NOMO-1 (cell line): ENCODE measurements at regions not wholly inside any gene's neighbourhood (a gene's known extent, or its start where the extent isn't known, plus 50 kb on each side); places are given as distances from the start of the nearest gene placed in this dataset.
A peak's percentile ranks its signal among the peaks of the same experiment; 100 is the strongest.

Experiments used
- DNase-seq, 2 experiments: peaks; one replicate each; lab custom pipeline; 2025; ENCODE audit not compliant: unreplicated experiment in 2 of 2; lab: John Stamatoyannopoulos, UW

DNA sequence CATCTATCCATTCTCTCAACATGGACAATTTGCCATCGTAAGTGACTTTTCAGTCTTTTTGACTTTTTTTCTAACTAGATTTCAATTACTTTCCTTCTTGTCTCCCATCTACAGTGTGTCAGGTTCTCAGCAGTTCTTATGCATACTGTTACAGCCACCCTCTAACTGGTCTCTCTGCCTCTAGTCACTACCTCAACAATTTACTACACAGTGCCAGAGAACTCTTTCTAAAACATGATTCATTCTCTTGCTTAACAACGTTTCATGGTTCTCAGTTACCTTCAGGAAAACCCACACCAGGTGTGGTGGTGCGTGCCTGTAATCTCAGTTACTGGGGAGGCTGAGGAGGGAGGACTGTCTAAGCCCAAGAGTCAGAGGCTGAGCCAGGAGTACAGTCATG lies 95.4 kb downstream of the DIPK2A start:
- DNase-seq, result no peak

DNA sequence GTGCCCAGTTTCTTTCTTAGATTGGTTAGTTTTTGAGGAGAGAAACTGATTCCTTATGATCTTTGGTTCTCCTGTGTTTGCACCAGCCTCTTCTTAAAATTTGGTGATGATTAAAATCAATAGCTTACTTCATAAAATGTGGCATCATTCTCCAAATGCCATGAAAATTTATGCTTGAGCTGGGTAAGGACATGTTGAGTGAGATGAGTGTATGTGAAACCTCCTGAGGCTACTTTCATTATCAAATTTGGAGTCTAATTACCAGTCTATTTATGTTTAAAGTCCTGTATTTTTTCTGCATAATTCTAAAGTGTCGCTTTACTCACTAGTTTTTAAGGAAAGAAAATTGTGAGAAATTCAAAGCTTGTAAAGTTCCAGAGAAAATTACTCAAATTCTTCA lies 102.1 kb downstream of the DIPK2A start:
- DNase-seq, result no peak

DNA sequence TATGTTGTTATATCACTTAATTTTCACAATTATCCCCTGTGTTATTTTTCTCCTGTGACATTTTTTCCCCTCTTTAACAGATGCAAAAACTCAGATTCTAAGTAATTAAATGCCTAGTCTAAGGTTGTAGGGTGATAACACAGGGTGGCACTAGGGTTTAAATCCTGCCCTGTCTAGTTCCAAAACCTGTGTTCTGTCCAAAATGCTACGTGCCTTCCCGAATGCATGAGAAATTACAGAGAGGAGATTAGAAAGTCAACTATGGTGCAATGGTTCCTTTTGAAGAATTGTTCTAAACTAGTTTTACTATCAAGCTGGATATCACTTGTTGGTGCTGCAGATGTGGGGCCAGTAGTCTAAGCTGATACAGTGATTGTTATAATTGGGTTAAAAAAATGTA lies 108.0 kb downstream of the DIPK2A start:
- DNase-seq, result no peak

DNA sequence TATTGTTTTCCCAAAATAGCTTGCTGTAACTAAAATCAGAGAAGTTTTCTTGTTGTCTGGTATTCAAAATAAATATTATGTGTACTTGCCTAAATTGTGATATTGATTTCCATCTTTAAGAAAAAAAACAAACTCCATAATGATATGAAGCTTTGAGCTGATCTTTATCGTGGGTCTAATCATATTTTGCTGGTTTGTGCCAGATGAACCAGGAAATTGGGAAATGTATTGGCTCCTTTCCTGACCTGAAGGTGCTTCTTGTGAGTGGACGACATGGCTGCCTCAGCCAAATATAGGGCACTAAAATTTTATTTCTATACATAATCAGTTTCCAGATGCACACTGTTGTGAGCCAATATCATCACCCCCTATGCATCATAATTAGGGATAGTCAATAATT lies 113.3 kb downstream of the DIPK2A start:
- DNase-seq, result no peak

DNA sequence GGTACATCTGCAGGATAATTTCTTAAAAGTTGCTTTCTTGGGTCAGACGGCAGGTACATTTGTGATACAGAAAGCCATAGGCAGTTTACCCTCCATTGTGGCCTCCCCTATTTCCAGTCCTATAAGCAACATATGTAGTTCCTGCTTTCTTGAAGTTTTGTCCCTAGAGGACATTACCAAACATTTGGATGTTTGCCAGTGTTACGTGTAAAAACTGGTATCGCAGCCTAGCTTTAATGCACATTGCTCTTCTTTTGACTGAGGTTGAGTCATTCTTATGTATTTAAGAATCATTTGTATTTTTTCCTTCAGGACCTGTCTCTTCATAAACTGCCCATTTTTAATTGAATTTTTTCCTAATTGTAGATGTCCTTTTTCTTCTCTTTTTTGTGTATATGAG lies 114.3 kb downstream of the DIPK2A start:
- DNase-seq, result peak; percentile 68 to 84

DNA sequence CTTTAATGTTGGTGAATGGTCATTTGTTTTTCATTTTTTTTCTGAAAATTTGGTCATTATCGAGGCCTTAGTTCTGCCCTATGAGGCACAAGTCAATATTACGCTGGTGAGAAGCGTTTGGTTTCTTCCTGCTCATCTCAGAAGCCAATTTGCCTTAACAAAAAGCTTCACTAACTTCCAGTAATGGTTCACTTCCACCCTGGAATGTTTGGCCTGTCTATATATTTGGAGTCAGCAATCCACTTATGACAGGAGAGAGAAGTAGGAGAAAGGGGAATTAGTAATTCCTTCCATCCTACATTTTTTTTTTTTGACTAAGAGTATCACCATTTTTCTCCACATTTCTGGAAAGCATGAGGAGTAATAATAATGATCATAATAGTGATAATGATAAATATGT lies 124.4 kb downstream of the DIPK2A start:
- no peak for DNase-seq

DNA sequence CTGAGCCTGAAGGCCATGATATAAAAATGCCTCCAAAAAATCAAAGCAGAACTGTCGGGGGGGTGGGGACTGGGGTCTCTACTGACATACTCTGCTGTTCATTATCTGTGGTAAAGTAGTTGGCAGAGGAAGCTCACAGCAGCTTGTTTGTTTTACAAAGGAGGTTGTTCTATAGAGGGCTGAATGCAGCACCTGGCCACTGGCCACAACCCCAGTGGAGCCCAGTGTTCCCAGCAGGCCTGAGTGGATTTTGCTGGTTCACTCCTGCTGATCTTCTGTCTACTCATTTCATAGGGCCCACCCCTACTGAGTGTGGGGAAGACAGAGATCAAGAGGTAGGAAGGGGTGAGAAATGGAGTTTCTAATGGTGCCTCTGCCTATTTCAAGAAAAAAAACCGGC lies 125.5 kb downstream of the DIPK2A start:
- no peak for DNase-seq

DNA sequence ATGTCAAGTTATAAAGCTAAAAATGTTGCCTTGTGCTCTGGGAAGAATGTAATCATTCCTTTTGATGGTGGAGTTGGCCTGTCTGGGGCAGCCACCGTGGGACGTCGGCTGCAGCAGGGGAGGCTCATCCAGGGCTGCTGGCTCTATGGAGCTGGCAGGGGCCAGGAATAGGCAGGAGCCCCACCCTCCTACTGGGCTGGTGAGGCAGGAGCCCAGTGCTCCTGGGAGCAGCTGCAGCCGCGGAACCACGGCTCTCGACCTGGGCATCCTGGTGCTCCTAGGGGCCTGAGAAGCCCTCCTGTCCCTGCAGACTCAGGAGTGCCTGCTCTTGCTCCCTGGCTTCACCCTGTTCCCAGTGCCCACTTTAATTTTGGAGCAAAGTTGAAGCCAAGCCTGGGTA lies 127.1 kb downstream of the DIPK2A start:
- no peak for DNase-seq

DNA sequence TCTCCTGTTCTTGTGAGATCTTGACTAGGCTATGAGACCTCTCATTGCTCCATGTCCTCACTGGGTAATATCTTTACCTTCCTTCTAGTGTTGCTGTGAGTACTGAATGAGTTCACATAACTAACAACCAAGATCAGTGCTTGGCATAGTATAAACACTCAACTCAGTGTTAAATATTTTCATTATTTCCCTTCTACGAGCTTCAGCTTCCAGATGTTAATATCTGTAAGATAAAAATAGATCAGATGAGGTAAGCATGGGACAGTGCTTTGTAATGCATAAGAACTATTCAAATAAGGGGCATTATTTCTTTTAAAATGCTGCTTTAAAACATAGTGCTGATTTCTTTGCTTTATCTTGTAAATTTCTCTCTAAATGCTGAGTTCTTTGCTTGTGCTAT lies 130.8 kb downstream of the DIPK2A start:
- no peak for DNase-seq

DNA sequence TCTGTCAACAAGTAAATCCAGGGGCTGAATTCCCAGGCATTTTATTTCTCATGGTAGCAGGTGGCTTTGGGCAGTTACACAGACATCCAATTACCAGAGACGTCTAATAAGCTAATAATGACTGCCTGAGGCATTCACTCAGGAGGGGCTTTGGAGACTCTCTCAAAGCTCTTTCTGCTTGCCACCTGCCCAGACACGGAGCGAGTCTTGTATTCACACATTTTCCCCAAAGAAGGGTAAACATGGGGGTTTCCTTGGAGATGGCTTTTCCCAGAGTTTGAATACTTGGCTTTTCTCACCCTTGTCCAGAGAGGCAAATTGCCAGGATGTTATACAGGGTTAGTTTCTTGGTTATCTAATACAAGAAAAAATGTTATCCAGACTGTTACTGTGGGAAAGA lies 132.6 kb downstream of the DIPK2A start:
- no peak for DNase-seq

DNA sequence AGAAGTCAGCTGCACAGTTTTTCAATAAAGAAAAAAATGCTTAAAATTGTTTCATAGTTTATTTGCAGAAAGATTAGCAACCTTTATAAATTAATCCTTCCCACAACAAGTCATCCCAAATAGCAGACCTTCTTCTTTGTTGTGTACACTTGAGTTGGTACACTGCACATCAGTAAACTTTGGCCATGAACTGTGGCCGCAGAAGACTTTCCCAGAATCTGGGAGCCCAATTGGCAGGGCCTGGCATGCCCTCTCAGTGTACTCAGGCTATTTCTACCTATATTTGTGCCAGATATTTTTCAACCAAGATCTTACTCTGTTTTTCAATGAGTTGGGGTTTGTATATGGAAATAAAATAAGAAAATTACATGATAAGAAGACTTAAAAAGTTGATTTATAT lies 133.1 kb downstream of the DIPK2A start:
- no peak for DNase-seq

DNA sequence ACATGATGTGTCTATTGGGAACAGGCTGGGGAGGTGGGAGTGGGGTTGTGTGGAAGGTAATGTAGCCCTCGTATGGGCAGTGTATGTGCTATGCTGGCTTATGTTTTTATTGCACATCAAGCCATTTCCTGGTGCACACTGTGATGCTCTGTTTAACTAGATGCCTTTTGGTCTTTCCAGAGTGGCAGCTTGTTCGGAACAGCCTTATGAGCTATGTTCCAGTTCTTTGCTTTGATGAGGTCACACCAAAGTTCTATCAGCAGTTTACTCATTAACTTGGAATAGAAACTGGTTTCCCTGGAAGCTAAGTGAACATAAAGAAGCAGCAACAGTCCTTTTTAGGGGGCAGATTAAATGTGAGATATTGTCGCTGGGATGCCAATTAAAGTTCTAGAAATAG lies 133.9 kb downstream of the DIPK2A start:
- DNase-seq, result no peak

DNA sequence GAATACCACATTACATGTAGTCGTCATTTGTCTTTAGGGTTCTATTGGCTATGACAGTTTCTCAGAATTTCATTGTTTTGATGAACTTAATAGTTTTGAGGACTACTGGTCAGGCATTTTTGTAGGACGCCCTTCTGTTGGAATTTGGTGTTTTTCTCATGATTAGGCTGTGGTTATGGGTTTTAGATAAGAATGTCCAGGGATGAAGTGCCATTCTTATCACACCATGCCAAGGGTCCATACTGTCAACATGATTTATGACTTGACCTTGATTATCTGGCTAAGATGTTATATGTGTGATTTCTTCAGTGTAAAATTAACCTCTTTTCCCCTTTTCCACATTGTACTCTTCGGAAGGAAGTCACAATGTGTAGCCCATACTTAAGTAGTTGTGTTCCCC lies 135.3 kb downstream of the DIPK2A start:
- DNase-seq, result no peak

DNA sequence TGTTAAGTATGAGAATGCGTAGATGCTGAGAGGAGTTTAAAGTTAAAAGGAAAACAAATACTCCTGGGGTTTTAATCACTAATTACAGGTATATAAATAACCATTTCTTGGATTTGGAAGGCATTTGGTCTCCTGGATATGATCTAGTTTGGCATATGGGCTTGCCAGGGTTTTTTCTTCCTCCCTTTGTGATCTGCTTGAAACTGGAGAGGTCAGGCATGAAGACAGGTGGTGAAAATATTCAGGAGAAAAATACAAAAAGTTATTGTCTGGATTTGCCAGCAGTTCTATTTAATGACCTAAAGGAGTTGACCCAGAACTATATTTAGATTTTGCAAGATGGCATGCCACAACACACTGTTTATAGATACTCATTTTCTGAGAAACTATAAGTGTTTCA lies 136.3 kb downstream of the DIPK2A start:
- no peak for DNase-seq

DNA sequence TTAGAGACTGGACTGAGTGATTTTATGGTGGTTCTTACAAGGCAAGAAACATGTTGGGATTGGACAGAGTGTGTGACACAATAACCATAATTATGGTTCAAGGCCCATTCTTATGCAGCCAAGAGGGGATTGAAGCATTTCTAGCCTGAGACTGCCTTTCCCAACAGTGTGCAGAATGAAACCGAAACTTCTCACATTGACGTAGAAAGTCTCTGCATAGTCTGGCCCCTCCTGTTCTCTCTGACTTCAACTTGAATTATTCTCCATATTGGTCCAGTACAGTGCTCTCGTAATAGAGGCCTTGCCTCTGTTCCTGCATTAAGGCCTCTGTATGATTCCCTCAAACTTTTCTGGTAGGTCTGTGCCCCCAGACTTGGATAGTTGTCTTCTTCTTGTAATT lies 138.3 kb downstream of the DIPK2A start:
- peak; percentile 43 to 87 for DNase-seq

DNA sequence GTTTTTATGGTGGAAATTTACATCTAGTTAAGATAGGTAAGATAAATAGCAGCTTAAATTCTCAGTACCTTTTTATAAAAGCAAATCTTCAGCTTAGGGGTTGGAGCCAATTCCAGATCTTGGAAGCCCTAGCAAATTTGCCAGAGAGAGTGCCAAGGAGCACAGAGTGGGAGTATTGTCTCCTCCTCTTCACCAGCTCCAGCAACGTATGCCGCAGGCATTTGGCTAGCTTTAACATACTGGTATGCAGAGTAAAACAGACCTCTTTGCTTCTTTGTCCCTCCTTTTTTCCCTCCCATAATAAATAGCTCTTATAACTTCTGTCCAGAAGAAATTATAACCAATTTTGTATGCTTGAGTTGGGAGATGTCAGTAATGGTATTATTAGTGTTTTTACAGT lies 140.4 kb downstream of the DIPK2A start:
- DNase-seq, result no peak

DNA sequence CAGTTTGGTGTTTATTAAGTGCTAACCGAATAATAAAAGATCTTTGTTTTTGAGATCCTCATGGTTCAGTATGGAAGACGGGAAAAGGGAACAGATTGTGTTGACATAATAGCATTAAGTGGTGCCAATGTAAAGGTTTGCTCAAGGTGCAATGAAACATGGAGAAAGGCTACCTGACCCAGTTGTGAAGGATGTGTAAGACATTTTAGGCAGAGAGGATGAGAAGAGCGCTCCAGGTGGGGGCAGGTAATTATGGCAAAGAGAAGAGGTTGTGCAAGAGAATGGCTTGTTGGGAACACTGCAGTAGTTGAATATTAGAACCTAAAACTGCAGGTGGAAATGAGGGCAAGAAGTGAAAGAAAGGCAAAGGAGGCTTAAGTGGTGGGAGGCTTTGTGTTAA lies 140.8 kb downstream of the DIPK2A start:
- DNase-seq, result no peak

DNA sequence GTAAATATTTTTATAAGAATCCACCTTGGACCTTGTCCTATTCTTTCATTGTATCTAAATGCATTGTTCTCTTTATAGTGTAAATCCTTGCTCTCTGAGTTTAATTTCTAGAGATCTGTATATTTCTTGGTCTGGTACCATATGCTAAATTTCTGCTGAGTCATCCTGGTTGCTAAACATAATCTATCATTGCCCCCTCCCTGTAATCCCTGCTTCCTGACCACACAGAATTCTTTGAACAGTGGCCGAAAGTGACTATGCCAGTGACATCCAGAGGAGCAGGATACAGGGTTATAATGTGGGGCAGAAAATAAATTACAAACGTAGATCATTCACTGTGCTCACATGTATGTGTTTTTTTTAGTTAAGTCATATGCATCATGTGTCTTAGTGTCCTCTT lies 143.1 kb downstream of the DIPK2A start:
- no peak for DNase-seq

DNA sequence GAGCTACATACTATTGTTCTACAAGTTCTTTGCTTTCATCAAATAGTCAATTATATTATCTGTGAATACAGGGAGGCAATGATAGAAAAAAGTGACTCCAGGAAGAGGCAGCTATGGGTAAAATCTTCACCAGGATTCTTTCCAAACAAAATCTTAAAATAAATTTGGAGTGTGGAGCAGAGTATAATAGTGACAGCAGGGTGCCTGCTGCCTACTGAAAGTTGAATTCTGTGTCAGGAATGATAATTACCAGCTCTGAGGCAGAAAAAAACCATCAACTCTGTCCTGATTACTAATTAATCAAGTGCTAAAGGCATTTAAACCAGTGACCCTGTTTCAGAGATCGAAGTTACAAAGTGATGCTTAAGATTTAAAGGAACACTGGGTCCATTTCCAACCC lies 148.0 kb downstream of the DIPK2A start:
- DNase-seq, result no peak

DNA sequence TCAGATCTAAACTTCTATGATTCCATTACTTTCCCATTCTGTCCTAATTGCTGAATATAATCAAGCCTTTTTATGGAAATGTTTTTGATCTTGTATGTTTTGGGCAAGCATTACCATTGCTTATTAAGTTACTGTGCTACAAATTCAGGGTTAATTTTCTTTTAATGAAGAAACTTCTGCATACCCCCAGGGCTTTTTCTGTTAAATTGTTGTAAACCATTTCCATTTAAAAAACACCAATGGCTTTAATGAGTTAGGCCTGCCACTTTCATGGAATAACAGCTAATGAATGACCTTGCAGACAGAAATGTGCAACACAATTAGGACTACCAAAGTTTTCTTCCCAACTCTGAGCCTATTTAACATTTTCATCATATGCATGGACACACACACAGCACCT lies 150.0 kb downstream of the DIPK2A start:
- DNase-seq, result no peak

DNA sequence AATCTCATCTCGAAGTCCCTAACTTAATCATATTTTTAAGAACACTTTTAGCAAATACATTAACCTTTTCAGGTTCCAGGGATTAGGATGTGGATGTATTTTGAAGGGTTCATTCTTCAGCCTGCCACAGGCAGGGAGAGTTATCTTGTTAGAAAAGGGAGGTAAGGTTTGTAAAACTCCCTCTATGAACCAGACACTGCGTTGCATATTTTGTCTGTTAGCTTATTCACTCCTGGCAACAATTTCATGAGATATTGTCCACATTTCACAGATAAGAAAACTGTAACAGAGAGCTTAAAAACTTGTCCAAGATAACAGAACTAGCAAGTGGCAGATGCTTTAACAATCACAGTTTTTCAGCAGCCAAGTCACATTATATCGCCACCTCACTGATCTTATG lies 155.4 kb downstream of the DIPK2A start:
- DNase-seq, result no peak

DNA sequence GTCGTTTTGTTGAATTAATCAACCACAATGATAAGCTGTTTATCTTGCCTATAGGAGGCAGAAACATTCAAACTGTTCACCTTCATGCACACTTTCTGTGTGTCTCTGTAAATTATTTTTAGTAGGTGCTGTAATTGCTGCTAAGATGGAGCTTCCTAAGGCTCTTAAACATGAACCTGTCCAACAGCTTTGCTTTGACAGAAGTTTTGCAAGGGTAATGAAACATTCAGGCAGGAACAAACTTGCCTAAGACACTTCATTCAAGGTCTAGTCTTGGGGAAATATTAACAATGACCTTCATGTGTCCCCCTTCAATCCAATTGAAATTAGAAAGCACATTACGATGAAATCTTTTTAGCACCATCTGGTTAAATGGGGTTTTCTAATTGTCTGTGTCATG lies 156.1 kb downstream of the DIPK2A start:
- no peak for DNase-seq

DNA sequence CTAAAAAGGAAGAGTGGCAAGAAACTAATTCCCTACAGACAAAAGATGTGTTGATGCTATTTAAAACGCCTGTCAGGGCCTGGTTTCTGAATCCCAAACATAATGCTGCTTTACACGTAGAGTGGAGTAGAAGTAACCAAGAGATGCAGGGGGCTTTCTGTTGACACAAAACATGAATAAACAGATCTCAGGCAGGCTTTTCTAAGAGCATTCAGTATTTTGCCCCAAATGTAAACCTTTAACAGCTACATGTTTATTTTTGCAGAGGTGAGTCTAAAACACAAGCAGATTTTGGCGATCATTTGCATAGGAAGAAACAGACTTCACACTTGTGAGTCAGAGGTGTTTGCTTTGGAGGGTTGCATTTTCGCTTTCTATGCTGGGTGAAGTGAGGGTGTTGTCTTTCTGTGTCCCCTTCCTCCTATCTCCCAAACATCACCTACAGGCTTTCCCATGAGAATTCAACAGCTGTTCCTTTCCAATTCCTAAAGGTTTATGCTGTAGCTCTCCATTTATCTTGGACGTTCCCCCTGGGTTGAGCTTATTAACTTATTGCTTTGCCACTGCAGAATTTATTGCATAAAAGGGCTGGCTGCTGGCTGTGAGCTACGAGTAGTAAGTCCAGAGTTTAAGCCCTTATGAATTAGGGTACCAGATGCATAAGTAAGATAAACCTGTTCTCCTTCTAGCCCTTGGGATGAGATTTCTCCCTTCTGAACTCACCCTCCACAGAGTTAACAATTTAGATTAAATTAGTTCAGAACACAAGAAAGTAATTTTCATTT lies 156.7 kb downstream of the DIPK2A start:
- no peak for DNase-seq
